ENCODE measurements at regions not wholly inside any gene's neighbourhood (a gene's known extent, or its start where the extent isn't known, plus 50 kb on each side); places are given as distances from the start of the nearest gene placed in this dataset.

GRCh38 chr5:143678148-143678905 is 133.6 kb upstream of the HMHB1 start:
- TF ChIP-seq CTCF (IDR thresholded peaks at IDR 0.05): no peak
- TF ChIP-seq POLR2AphosphoS5 (IDR thresholded peaks at IDR 0.05; ENCODE audit: insufficient read depth in 1 of 2, low read depth in 1 of 2): no peak
